Stimulated activated CD8-positive, alpha-beta memory T cell treated with anti-CD3 and anti-CD28 coated beads, Interleukin-2, amount 100 ng/mL, for 1 hour (primary cell): ENCODE measurements at regions not wholly inside any gene's neighbourhood (a gene's known extent, or its start where the extent isn't known, plus 50 kb on each side); places are given as distances from the start of the nearest gene placed in this dataset.
"Not testable (repeated sequence)": the region's sequence is repeated elsewhere in the genome, so short reads cannot be mapped to it uniquely, and the experiment has no call there.

Experiments used
- DNase-seq, 2 donors: peaks; one replicate each; pipeline ENCODE4 v3.0.0-alpha.2; 2020; ENCODE audit warnings: low read depth in 2 of 2

- DNase-seq, result no peak
Measured at GRCh38 chr5:99600952-99601351, 672.1 kb upstream of the CHD1 start.

DNA sequence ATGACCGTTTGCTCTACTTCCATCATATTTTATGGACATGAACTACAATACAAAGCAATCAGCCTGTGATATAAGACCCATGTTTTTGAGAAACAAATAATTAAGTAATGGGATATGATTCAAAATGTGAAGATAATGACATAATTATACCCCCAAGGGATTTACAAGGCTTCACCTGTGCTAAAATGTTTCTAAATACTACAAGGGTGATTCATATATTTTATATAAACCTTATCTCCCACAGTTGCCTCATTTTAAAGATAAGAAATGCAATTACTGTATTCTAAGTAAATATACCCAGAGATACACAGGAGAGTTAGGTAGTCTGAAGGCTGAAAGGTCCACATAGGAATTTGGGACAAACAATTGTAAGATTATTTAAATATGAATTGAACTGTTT lies 662.0 kb upstream of the CHD1 start:
- DNase-seq, result no peak

GRCh38 chr5:99589424-99589823 lies 660.6 kb upstream of the CHD1 start:
- no peak for DNase-seq

GRCh38 chr5:99587983-99588382 lies 659.2 kb upstream of the CHD1 start:
- no peak for DNase-seq

DNA sequence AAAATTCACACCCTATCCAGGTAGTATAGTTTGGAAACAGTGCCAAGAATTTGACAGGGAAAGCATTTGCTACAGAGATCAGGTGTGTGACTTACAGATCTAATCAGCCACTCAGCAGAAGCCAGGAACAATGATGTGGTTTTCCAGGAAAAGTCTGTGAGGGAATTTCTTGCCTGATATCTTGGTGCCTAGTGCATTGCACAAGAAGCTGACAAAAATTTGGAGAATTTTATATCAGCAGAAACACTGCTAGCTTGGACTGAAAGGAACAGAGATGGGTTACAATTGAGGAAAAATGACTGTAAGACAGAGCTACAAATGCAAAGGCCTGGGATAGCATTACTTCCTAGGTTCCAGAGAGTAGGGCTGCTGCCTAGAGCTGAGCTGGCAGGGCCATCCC lies 658.1 kb upstream of the CHD1 start:
- DNase-seq, result no peak

DNA sequence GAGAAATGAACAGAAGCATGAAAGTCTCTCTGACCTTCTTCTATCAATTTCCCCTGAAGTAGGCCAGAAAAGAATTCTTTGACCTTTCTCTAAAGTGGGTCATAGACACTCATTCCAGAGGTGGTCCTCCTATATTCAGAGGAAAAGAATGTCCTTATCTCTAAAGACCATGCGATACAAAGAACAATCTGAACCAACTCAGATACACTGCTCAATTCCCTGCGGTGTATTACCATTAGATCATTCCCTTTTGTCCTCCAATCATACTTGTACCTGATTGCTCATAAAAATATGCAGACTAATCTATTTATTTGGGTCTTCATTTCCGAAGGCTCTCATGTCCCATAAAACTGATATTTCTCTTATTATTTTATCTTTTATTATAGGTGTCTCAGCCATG lies 652.4 kb upstream of the CHD1 start:
- not testable (repeated sequence) for DNase-seq

- not testable (repeated sequence) for DNase-seq
Measured at GRCh38 chr5:99562937-99563627, 634.3 kb upstream of the CHD1 start.

DNA sequence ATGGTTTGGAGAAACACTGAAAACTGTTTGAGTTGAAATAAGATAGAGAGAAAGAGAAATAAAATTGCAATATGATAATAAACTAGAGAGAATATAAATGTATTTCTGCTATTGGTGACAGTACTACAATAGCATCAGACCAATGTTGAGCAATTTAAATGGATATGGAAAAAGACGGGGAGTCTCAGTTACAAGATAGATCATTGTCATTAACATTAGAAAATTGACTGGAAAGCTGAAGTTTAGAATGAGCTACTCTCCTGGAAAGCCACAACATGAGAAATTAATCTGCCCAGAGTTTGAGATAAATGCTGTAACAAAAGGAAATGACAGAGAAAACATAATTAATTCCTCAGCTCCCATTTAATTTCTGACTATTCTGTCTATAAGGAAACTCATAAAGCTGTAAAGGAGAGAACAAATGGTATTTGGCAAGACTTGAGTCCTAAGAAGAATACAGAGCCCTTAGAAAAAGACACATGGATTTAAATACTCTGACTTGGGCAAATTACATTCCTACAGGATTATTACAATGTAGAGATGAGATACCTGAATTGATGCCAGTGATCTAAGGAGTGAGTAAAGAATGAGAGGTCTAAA lies 624.5 kb upstream of the CHD1 start:
- no peak for DNase-seq

DNA sequence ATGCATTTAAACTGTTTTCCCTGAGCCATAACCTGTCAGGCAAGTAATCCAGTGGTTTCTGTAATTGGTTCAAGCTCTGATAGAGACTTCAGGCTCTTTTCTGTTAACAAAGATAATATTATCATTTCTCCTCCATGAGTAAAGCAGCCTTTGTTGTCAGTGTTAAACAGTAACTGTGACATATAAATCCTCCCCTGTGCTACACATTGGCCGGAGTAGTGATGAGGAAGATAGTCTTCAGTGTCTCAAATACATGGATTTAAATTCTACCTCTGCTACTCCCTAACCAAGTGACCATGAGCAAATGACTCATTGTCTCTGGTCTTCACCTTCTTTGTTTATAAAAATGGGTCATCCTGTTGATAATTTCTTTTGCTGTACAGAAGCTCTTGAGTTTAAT lies 615.5 kb upstream of the CHD1 start:
- no peak for DNase-seq

DNA sequence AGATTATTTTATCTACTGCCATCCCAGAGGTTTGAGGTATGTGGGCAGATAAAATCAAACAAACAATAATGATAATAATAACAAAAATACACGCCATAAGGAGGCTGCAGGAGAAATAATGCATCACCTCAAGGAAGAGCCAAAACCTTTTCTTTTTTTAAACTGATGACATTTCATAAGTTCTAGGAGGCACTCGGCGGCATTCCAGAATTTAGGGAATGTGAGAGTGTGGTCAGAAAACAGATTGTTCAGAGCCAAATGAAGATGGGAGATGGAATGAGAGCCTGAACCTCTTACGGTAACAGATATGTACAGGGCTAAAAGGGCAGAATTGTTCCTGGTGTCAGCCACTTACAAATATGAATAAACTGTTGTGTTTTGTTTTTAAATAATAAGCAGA lies 615.0 kb upstream of the CHD1 start:
- DNase-seq, result no peak

DNA sequence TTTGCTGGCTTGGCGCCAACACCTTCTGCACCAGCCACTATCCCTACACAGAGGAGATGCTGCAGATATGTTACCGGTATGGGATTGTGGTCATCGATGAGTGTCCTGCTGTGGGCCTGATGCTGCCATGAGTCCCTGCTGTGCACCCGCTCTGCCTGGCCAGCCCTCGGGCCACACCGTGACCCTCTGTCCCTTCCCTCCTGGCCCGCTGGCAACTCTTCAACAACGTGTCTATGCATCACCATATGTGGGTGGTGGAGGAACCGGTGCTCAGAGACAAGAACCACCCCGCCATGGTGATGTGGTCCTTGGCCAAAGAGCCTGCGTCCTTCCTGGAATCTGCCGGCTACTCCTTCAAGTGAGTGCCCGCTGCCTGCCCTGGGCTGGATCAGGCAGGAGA lies 605.4 kb upstream of the CHD1 start:
- DNase-seq, result not testable (repeated sequence)

DNA sequence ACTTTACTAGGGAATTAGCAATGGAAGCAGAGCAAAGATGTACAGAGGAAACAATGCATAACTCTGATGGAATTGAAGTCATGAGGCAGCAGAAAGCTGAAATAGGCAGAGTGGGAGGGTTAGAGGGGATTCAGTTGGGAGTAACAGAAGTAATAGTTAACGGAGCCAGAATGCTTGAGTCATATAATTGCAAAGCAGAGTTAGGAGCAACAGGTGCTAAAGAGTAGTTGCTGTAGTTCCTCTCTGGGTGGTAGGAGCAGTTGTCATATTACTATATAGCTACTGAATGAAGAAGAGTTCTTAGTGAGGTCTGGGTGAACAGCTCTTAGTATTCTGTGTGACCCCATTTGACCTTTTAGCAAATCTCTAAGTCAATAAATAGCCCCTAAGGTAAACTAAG lies 592.9 kb upstream of the CHD1 start:
- not testable (repeated sequence) for DNase-seq

DNA sequence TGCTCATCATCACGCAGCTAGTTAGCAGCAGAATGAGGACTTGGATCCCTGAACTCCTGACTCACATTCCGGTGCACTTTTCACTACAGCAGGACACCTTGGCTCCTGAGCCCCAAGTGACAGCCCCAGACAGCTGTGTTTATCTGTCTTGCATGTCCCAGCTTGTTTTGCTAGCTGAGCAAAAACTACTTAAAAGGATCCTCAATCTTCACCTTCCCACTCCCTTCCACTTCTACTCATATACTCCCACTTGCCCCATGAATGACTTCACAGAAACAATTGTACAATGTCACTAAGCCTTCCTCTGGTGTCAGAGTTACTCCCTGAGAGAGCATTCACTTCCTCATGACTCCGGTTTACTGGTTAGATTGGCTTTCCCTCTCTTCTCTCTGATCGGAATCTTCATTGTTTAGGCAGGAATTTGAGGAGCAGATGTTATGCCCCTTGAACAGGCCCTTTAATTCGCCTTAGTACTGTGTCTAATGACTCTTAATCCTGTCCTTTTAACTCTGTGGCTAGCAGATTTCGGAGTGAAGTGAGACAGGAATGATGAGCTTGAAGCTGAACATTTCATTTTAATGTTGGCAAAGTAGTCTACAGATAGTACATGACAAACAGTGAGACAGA lies 587.2 kb upstream of the CHD1 start:
- not testable (repeated sequence) for DNase-seq

GRCh38 chr5:99510237-99510866 lies 581.5 kb upstream of the CHD1 start:
- DNase-seq, result not testable (repeated sequence)

- DNase-seq, result not testable (repeated sequence)
Measured at GRCh38 chr5:99509064-99509463, 580.3 kb upstream of the CHD1 start.

DNA sequence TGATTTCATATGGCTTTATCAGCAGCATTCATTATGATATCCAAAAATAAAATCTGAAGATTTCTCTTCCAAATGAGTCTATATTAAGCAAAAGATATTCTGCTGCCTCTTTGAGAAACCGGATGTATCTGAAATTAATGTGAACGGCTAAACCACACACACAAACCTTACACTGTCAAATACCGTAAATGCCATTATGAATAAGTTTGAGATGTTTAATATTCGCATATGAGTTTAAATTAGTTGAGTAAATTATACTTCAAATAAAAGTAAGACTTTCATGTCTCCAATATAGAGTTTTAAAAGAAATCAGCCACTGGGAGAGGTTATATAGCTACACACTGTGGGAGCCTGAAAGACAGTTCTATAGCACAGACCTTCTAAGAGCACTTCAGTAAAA lies 566.6 kb upstream of the CHD1 start:
- DNase-seq, result not testable (repeated sequence)

- not testable (repeated sequence) for DNase-seq
Measured at GRCh38 chr5:99478450-99478849, 549.6 kb upstream of the CHD1 start.

DNA sequence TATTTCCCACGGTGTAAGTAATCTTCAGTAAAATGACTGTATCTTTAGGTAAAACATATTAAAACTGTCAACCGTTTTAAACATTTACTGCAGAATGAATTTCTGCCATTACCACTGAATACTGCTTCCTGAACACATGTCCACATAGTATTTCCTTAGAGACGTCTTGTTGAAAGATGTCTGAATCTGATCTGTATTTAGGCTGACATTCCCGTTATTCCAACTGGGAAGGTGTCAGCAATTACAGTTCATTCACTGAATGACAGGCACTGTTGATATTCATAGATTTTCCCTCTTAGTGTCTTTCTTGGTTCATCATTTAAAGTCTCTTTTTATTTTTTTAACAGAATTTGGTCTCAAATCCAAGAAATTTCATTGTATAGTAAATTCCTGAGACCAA lies 544.5 kb upstream of the CHD1 start:
- not testable (repeated sequence) for DNase-seq

- DNase-seq, result not testable (repeated sequence)
Measured at GRCh38 chr5:99471726-99472125, 542.9 kb upstream of the CHD1 start.

- not testable (repeated sequence) for DNase-seq
Measured at GRCh38 chr5:99471178-99471577, 542.4 kb upstream of the CHD1 start.

GRCh38 chr5:99470636-99471035 lies 541.8 kb upstream of the CHD1 start:
- not testable (repeated sequence) for DNase-seq

DNA sequence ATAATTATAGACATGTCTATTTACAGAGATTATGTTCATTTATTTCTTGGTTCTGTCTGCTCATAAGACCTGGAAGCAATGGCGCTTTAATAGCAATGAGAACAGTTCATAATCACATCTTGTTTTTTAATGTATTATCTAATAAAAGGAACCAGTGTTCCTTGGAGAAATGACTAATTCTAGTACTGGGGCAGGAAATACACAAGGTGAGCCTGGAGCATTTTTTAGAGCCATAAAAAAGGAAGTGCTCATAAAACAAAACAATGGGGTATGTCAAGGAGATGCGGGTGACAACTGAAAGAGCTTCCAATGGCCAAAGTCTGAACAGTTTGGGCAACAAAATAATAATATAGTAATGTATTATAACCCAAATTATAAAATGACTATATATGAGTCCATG lies 531.9 kb upstream of the CHD1 start:
- DNase-seq, result no peak

DNA sequence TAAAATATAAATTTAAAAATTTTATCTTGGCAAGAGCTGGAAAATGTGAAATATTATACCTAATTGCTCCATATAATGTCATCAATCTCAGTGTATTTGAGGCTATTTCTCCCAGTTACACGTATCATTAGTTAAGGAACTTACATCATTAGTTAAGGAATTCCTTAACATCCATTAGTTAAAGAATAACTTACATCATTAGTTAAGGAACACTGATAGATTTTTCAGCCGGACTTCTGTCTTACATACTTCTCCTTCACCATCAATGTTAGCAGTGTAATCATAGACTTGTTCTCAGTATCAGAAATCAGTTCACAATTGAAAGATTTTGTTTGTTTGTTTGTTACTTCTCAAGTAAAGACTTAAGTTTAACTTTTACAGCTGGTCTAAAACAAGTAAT lies 524.4 kb upstream of the CHD1 start:
- no peak for DNase-seq
